ENCODE measurements at regions not wholly inside any gene's neighbourhood (a gene's known extent, or its start where the extent isn't known, plus 50 kb on each side); places are given as distances from the start of the nearest gene placed in this dataset.

- TF ChIP-seq POLR2AphosphoS5 (IDR thresholded peaks at IDR 0.05) (no peak), POLR2A (IDR thresholded peaks at IDR 0.05) (no peak), EP300 (IDR thresholded peaks at IDR 0.05) (no peak), CTCF (IDR thresholded peaks at IDR 0.05) (no peak)
- Histone ChIP-seq H3K36me3 (no peaks in the 10 kb centered on the region), H3K4me3 (no peak overlapping the region), H3K9me3 (no peaks in the 10 kb centered on the region), H3K27ac (no peak overlapping the region), H3K27me3 (no peaks in the 10 kb centered on the region), H3K4me1 (no peaks in the 10 kb centered on the region)
- 88 to 94% methylated on average over 5 of the region's 5 CpGs for WGBS, 2 donors
- no peak for DNase-seq
- intact Hi-C loops (cut with DNase I) = no loop called here
Observed at GRCh38 chr6:54018722-54019121, 92.5 kb upstream of the MLIP start.

GRCh38 chr6:54019860-54020259 is 91.4 kb upstream of the MLIP start:
- H3K27ac ChIP-seq = no peak overlapping the region
- intact Hi-C loops (cut with DNase I) = no loop called here
- no peaks in the 10 kb centered on the region for H3K36me3 ChIP-seq
- no peaks in the 10 kb centered on the region for H3K4me1 ChIP-seq
- DNase-seq = no peak
- H3K9me3 ChIP-seq = no peaks in the 10 kb centered on the region
- no peak overlapping the region for H3K4me3 ChIP-seq
- TF ChIP-seq CTCF (IDR thresholded peaks at IDR 0.05) = no peak
- no peak for TF ChIP-seq POLR2AphosphoS5 (IDR thresholded peaks at IDR 0.05)
- TF ChIP-seq POLR2A (IDR thresholded peaks at IDR 0.05) = no peak
- TF ChIP-seq EP300 (IDR thresholded peaks at IDR 0.05) = no peak
- H3K27me3 ChIP-seq = no peaks in the 10 kb centered on the region

- Histone ChIP-seq H3K27me3 (no peaks in the 10 kb centered on the region), H3K4me1 (no peaks in the 10 kb centered on the region), H3K36me3 (no peaks in the 10 kb centered on the region), H3K27ac (no peak overlapping the region), H3K9me3 (no peaks in the 10 kb centered on the region), H3K4me3 (no peak overlapping the region)
- intact Hi-C loops (cut with DNase I) = no loop called here
- 42 to 60% methylated on average over 3 of the region's 3 CpGs for WGBS, 2 donors
- TF ChIP-seq POLR2AphosphoS5 (IDR thresholded peaks at IDR 0.05) (no peak), CTCF (IDR thresholded peaks at IDR 0.05) (no peak), POLR2A (IDR thresholded peaks at IDR 0.05) (no peak), EP300 (IDR thresholded peaks at IDR 0.05) (no peak)
- DNase-seq = no peak
Observed at GRCh38 chr6:54020334-54020733, 90.9 kb upstream of the MLIP start.

GRCh38 chr6:54026652-54027400 is 84.4 kb upstream of the MLIP start:
- no peaks in the 10 kb centered on the region for H3K27me3 ChIP-seq
- H3K9me3 ChIP-seq = no peaks in the 10 kb centered on the region
- no peaks in the 10 kb centered on the region for H3K36me3 ChIP-seq
- H3K4me1 ChIP-seq = no peaks in the 10 kb centered on the region
- no peak overlapping the region for H3K4me3 ChIP-seq
- intact Hi-C loops (cut with DNase I) = no loop called here
- no peak for DNase-seq
- TF ChIP-seq POLR2AphosphoS5 (IDR thresholded peaks at IDR 0.05) (no peak), CTCF (IDR thresholded peaks at IDR 0.05) (no peak), EP300 (IDR thresholded peaks at IDR 0.05) (no peak), POLR2A (IDR thresholded peaks at IDR 0.05) (no peak)
- H3K27ac ChIP-seq = no peak overlapping the region

GRCh38 chr6:54028170-54028569 is 83.1 kb upstream of the MLIP start:
- H3K9me3 ChIP-seq = no peaks in the 10 kb centered on the region
- H3K27ac ChIP-seq = no peak overlapping the region
- no peaks in the 10 kb centered on the region for H3K27me3 ChIP-seq
- no peaks in the 10 kb centered on the region for H3K4me1 ChIP-seq
- H3K4me3 ChIP-seq = no peak overlapping the region
- WGBS, 2 donors = 88 to 93% methylated on average over 3 of the region's 3 CpGs
- intact Hi-C loops (cut with DNase I) = no loop called here
- TF ChIP-seq POLR2AphosphoS5 (IDR thresholded peaks at IDR 0.05) (no peak), EP300 (IDR thresholded peaks at IDR 0.05) (no peak), POLR2A (IDR thresholded peaks at IDR 0.05) (no peak), CTCF (IDR thresholded peaks at IDR 0.05) (no peak)
- no peaks in the 10 kb centered on the region for H3K36me3 ChIP-seq
- no peak for DNase-seq
